ENCODE measurements at regions not wholly inside any gene's neighbourhood (a gene's known extent, or its start where the extent isn't known, plus 50 kb on each side); places are given as distances from the start of the nearest gene placed in this dataset.

DNA sequence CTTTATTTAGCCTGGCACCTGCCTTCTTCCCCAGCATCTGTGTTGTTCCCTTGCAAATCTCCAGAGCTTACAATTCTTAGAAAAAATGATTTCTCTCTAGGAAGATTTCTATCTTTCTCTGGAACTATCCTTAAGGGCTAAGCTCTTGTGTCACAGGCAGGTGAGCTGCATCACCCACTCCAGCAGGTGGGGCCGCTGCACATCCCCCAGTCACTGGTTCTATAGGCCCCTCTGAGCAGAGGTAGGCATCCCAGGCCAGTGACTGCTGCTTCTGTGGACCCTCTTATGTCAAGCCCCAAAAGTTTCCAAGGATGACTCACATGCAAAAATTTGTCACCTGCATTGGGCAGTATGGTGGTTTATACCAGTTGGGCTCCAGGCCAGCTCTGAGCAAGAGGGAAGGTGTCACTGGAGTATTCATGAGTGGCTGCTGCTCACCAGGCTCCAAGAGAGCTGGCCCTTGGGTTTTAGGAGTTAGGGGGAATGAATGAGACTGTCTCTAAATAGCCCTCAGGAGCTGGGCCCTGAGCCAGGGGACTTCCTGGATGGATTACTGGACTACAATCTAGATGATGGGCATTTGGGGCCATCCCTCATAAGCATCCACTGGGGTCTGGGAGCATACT is 208.1 kb upstream of the EOLA2 start:
- H3K27me3 ChIP-seq (ENCODE audit: control insufficient read depth in 1 of 2, insufficient read depth in 2 of 2, low read length in 2 of 2) = no peaks in the 10 kb centered on the region
- no peaks in the 10 kb centered on the region for H3K36me3 ChIP-seq (ENCODE audit: control insufficient read depth in 2 of 2, insufficient read depth in 2 of 2, low read length in 1 of 2)
- no peak overlapping the region for H3K4me3 ChIP-seq (ENCODE audit: low read depth in 1 of 2, low read length in 2 of 2)
- WGBS, 2 donors = 88 to 100% methylated on average over 1 of the region's 1 CpG
- peaks cover 0 to 3% of the 10 kb centered on the region in 2 donors for H3K4me1 ChIP-seq (ENCODE audit: control insufficient read depth in 2 of 2, insufficient read depth in 2 of 2, low read length in 1 of 2)
- H3K27ac ChIP-seq (ENCODE audit: low read depth in 2 of 2, low read length in 1 of 2) = no peak overlapping the region
- H3K9me3 ChIP-seq (ENCODE audit: control insufficient read depth in 2 of 2, insufficient read depth in 1 of 2, low read depth in 1 of 2, low read length in 1 of 2) = no peaks in the 10 kb centered on the region

GRCh38 chrX:150148749-150149672 is 210.7 kb upstream of the EOLA2 start:
- 51 to 74% methylated on average over 5 of the region's 5 CpGs for WGBS, 2 donors
- Histone ChIP-seq H3K27me3 (ENCODE audit: control insufficient read depth in 1 of 2, insufficient read depth in 2 of 2, low read length in 2 of 2) (no peaks in the 10 kb centered on the region), H3K27ac (ENCODE audit: low read depth in 2 of 2, low read length in 1 of 2) (no peak overlapping the region), H3K36me3 (ENCODE audit: control insufficient read depth in 2 of 2, insufficient read depth in 2 of 2, low read length in 1 of 2) (no peaks in the 10 kb centered on the region), H3K4me3 (ENCODE audit: low read depth in 1 of 2, low read length in 2 of 2) (no peak overlapping the region), H3K9me3 (ENCODE audit: control insufficient read depth in 2 of 2, insufficient read depth in 1 of 2, low read depth in 1 of 2, low read length in 1 of 2) (no peaks in the 10 kb centered on the region), H3K4me1 (ENCODE audit: control insufficient read depth in 2 of 2, insufficient read depth in 2 of 2, low read length in 1 of 2) (peaks cover 0 to 3% of the 10 kb centered on the region in 2 donors)

DNA sequence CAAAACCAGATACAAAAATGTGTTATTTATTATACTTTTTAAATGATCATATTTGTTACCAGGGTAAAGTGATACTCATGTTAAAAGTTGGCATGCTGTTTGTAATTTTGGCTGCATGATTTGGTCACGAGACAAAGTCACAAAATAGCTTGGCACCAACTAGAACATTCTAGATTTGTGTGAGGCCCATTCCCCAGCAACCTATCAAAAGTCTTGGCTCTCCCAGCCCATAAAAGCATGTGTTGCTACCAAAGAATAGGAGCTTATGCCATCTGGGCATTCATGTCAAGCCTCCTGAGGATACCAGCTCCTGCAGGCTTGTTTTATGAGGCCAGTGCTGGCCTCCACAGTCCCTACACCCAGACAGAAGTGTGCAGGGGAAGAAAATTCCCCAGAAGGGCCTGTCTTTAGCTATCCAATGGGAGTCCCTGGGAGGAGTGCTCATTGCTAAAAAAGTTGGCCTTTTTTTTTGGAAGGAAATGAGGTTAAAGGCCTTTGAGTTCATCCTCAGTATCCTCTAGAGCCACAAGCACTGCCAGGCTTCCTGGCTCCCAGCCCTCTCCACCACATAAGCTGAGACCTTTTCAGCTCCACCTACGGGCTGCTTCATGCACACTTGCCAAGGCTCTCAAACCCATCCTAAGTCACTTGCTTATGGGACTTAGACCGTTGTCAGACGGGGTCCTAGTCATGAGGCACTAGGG is 211.9 kb upstream of the EOLA2 start:
- no peak overlapping the region for H3K4me3 ChIP-seq (ENCODE audit: low read depth in 1 of 2, low read length in 2 of 2)
- 54 to 68% methylated on average over 4 of the region's 4 CpGs for WGBS, 2 donors
- peaks cover 0 to 3% of the 10 kb centered on the region in 2 donors for H3K4me1 ChIP-seq (ENCODE audit: control insufficient read depth in 2 of 2, insufficient read depth in 2 of 2, low read length in 1 of 2)
- no peak overlapping the region for H3K27ac ChIP-seq (ENCODE audit: low read depth in 2 of 2, low read length in 1 of 2)
- H3K36me3 ChIP-seq (ENCODE audit: control insufficient read depth in 2 of 2, insufficient read depth in 2 of 2, low read length in 1 of 2) = no peaks in the 10 kb centered on the region
- H3K27me3 ChIP-seq (ENCODE audit: control insufficient read depth in 1 of 2, insufficient read depth in 2 of 2, low read length in 2 of 2) = no peaks in the 10 kb centered on the region
- no peaks in the 10 kb centered on the region for H3K9me3 ChIP-seq (ENCODE audit: control insufficient read depth in 2 of 2, insufficient read depth in 1 of 2, low read depth in 1 of 2, low read length in 1 of 2)

DNA sequence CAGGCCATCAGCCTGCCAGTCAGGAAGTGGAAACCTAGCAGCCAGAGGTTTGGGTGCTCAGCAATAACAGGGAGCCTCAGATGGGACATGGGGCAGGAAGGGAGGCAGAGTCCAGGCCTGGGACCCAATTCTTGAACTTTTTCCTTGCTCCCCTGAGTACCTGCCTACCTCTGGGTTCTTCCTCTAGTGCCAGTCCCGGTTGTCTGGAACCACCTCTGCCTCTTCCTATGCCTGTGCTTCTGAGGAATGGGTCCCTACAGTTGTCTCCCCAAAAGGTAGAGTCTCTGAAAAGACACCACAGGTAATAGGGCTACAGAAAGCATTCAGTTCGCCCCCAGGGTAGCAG is 212.4 kb upstream of the MAMLD1 start:
- WGBS, 2 donors = 70 to 91% methylated on average over 2 of the region's 2 CpGs

DNA sequence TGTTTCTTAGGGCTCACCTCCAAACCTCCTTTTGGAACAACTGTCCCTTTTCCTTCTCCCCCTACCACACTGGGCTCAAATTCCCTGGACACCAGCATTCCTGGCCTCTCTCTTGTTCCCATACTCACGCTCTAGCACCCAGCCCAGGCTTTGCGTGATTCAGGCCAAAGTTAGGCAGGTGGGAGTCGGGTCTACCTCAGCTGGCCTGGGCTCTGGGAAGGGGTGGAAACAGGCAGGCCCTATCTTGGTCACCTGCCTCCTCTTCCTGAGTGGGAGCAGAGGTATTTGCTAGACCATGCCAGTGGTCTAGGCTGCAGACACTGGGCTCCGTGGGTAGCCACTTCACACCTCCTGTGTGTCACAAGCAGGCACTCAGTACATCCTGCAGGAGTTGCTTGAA is 211.1 kb upstream of the MAMLD1 start:
- no peaks in the 10 kb centered on the region for H3K27me3 ChIP-seq (ENCODE audit: control insufficient read depth in 1 of 2, insufficient read depth in 2 of 2, low read length in 2 of 2)
- no peaks in the 10 kb centered on the region for H3K36me3 ChIP-seq (ENCODE audit: control insufficient read depth in 2 of 2, insufficient read depth in 2 of 2, low read length in 1 of 2)
- no peaks in the 10 kb centered on the region for H3K9me3 ChIP-seq (ENCODE audit: control insufficient read depth in 2 of 2, insufficient read depth in 1 of 2, low read depth in 1 of 2, low read length in 1 of 2)
- H3K27ac ChIP-seq (ENCODE audit: low read depth in 2 of 2, low read length in 1 of 2) = no peak overlapping the region
- no peak overlapping the region for H3K4me3 ChIP-seq (ENCODE audit: low read depth in 1 of 2, low read length in 2 of 2)
- 78 to 93% methylated on average over 4 of the region's 4 CpGs for WGBS, 2 donors
- peaks cover 0 to 3% of the 10 kb centered on the region in 2 donors for H3K4me1 ChIP-seq (ENCODE audit: control insufficient read depth in 2 of 2, insufficient read depth in 2 of 2, low read length in 1 of 2)

More for the DNA sequence above, 212.4 kb upstream of the MAMLD1 start:
- no peaks in the 10 kb centered on the region for H3K9me3 ChIP-seq (ENCODE audit: control insufficient read depth in 2 of 2, insufficient read depth in 1 of 2, low read depth in 1 of 2, low read length in 1 of 2)
- no peak overlapping the region for H3K4me3 ChIP-seq (ENCODE audit: low read depth in 1 of 2, low read length in 2 of 2)
- no peaks in the 10 kb centered on the region for H3K27me3 ChIP-seq (ENCODE audit: control insufficient read depth in 1 of 2, insufficient read depth in 2 of 2, low read length in 2 of 2)
- H3K27ac ChIP-seq (ENCODE audit: low read depth in 2 of 2, low read length in 1 of 2) = no peak overlapping the region
- peaks cover 0 to 3% of the 10 kb centered on the region in 2 donors for H3K4me1 ChIP-seq (ENCODE audit: control insufficient read depth in 2 of 2, insufficient read depth in 2 of 2, low read length in 1 of 2)
- H3K36me3 ChIP-seq (ENCODE audit: control insufficient read depth in 2 of 2, insufficient read depth in 2 of 2, low read length in 1 of 2) = no peaks in the 10 kb centered on the region

- Histone ChIP-seq H3K4me1 (ENCODE audit: control insufficient read depth in 2 of 2, insufficient read depth in 2 of 2, low read length in 1 of 2) (peaks cover 0 to 3% of the 10 kb centered on the region in 2 donors), H3K27me3 (ENCODE audit: control insufficient read depth in 1 of 2, insufficient read depth in 2 of 2, low read length in 2 of 2) (no peaks in the 10 kb centered on the region), H3K27ac (ENCODE audit: low read depth in 2 of 2, low read length in 1 of 2) (no peak overlapping the region), H3K36me3 (ENCODE audit: control insufficient read depth in 2 of 2, insufficient read depth in 2 of 2, low read length in 1 of 2) (no peaks in the 10 kb centered on the region), H3K4me3 (ENCODE audit: low read depth in 1 of 2, low read length in 2 of 2) (no peak overlapping the region), H3K9me3 (ENCODE audit: control insufficient read depth in 2 of 2, insufficient read depth in 1 of 2, low read depth in 1 of 2, low read length in 1 of 2) (no peaks in the 10 kb centered on the region)
- 92 to 95% methylated on average over 2 of the region's 2 CpGs for WGBS, 2 donors
Observed at GRCh38 chrX:150152546-150152945, 210.6 kb upstream of the MAMLD1 start.

GRCh38 chrX:150155436-150156035 is 207.6 kb upstream of the MAMLD1 start:
- Histone ChIP-seq H3K36me3 (ENCODE audit: control insufficient read depth in 2 of 2, insufficient read depth in 2 of 2, low read length in 1 of 2) (no peaks in the 10 kb centered on the region), H3K4me1 (ENCODE audit: control insufficient read depth in 2 of 2, insufficient read depth in 2 of 2, low read length in 1 of 2) (peaks cover 0 to under 1% of the 10 kb centered on the region in 2 donors), H3K9me3 (ENCODE audit: control insufficient read depth in 2 of 2, insufficient read depth in 1 of 2, low read depth in 1 of 2, low read length in 1 of 2) (no peaks in the 10 kb centered on the region), H3K27ac (ENCODE audit: low read depth in 2 of 2, low read length in 1 of 2) (no peak overlapping the region), H3K27me3 (ENCODE audit: control insufficient read depth in 1 of 2, insufficient read depth in 2 of 2, low read length in 2 of 2) (no peaks in the 10 kb centered on the region), H3K4me3 (ENCODE audit: low read depth in 1 of 2, low read length in 2 of 2) (no peak overlapping the region)
- WGBS, 2 donors = 47 to 52% methylated on average over 5 of the region's 5 CpGs

GRCh38 chrX:150156615-150157014 is 206.5 kb upstream of the MAMLD1 start:
- H3K4me1 ChIP-seq (ENCODE audit: control insufficient read depth in 2 of 2, insufficient read depth in 2 of 2, low read length in 1 of 2) = no peaks in the 10 kb centered on the region
- no peaks in the 10 kb centered on the region for H3K27me3 ChIP-seq (ENCODE audit: control insufficient read depth in 1 of 2, insufficient read depth in 2 of 2, low read length in 2 of 2)
- 88 to 96% methylated on average over 4 of the region's 4 CpGs for WGBS, 2 donors
- no peaks in the 10 kb centered on the region for H3K9me3 ChIP-seq (ENCODE audit: control insufficient read depth in 2 of 2, insufficient read depth in 1 of 2, low read depth in 1 of 2, low read length in 1 of 2)
- H3K27ac ChIP-seq (ENCODE audit: low read depth in 2 of 2, low read length in 1 of 2) = no peak overlapping the region
- H3K4me3 ChIP-seq (ENCODE audit: low read depth in 1 of 2, low read length in 2 of 2) = no peak overlapping the region
- H3K36me3 ChIP-seq (ENCODE audit: control insufficient read depth in 2 of 2, insufficient read depth in 2 of 2, low read length in 1 of 2) = no peaks in the 10 kb centered on the region

- Histone ChIP-seq H3K4me1 (ENCODE audit: control insufficient read depth in 2 of 2, insufficient read depth in 2 of 2, low read length in 1 of 2) (no peaks in the 10 kb centered on the region), H3K27me3 (ENCODE audit: control insufficient read depth in 1 of 2, insufficient read depth in 2 of 2, low read length in 2 of 2) (no peaks in the 10 kb centered on the region), H3K36me3 (ENCODE audit: control insufficient read depth in 2 of 2, insufficient read depth in 2 of 2, low read length in 1 of 2) (no peaks in the 10 kb centered on the region), H3K9me3 (ENCODE audit: control insufficient read depth in 2 of 2, insufficient read depth in 1 of 2, low read depth in 1 of 2, low read length in 1 of 2) (no peaks in the 10 kb centered on the region), H3K27ac (ENCODE audit: low read depth in 2 of 2, low read length in 1 of 2) (no peak overlapping the region), H3K4me3 (ENCODE audit: low read depth in 1 of 2, low read length in 2 of 2) (no peak overlapping the region)
- WGBS, 2 donors = 56 to 79% methylated on average over 2 of the region's 2 CpGs
Observed at GRCh38 chrX:150157291-150157690, 205.8 kb upstream of the MAMLD1 start.
